OCI-LY1 (cell line): ENCODE measurements at regions not wholly inside any gene's neighbourhood (a gene's known extent, or its start where the extent isn't known, plus 50 kb on each side); places are given as distances from the start of the nearest gene placed in this dataset.

Source experiments
- H2AFZ ChIP-seq: fragments of 200-600 bp; sonication (generic), shearing (Covaris generic); 2 replicates; pipeline ENCODE4 v1.6.0; 2014; ENCODE audit warnings: antibody characterized with exemption, mild to moderate bottlenecking, low read length
- H3F3A ChIP-seq: fragments of 200-600 bp; sonication (generic), shearing (Covaris generic); 2 replicates; pipeline ENCODE4 v1.6.0; 2014; ENCODE audit warnings: mild to moderate bottlenecking, antibody characterized with exemption, low read length, moderate library complexity; ENCODE audit not compliant: insufficient read depth
- H3K27ac ChIP-seq: fragments of 200-600 bp; sonication (generic); 2 replicates; pipeline ENCODE4 v1.5.1; 2014; ENCODE audit warnings: low read length, mixed run types, mild to moderate bottlenecking, low read depth; ENCODE audit not compliant: poor library complexity, severe bottlenecking
- H3K27me3 ChIP-seq: fragments of 200-600 bp; sonication (generic); 2 replicates; pipeline ENCODE4 v1.6.0; 2014; ENCODE audit warnings: antibody characterized with exemption, mild to moderate bottlenecking, low read length, moderate library complexity; ENCODE audit not compliant: insufficient read depth
- H3K36me3 ChIP-seq: fragments of 200-600 bp; sonication (generic); 2 replicates; pipeline ENCODE4 v1.6.1; 2014; ENCODE audit warnings: mild to moderate bottlenecking, antibody characterized with exemption, low read length, moderate library complexity, mixed read lengths; ENCODE audit not compliant: insufficient read depth
- H3K4me1 ChIP-seq: fragments of 200-600 bp; sonication (generic); 2 replicates; pipeline ENCODE4 v1.5.1; 2014; ENCODE audit warnings: mild to moderate bottlenecking, low read length, moderate library complexity; ENCODE audit not compliant: insufficient read depth, severe bottlenecking
- H3K4me2 ChIP-seq: fragments of 200-600 bp; sonication (generic), shearing (Covaris generic); 2 replicates; pipeline ENCODE4 v1.6.1; 2014; ENCODE audit warnings: low read length
- H3K4me3 ChIP-seq: fragments of 200-600 bp; sonication (generic); 2 replicates; pipeline ENCODE4 v1.5.1; 2014; ENCODE audit warnings: low read length, low read depth, mild to moderate bottlenecking, mixed read lengths; ENCODE audit not compliant: poor library complexity, severe bottlenecking
- H3K79me2 ChIP-seq: fragments of 200-600 bp; shearing (Covaris generic); 2 replicates; pipeline ENCODE4 v1.6.1; 2016; ENCODE audit warnings: mixed run types, low read length, mixed read lengths; ENCODE audit not compliant: insufficient read depth
- H3K9ac ChIP-seq: fragments of 200-600 bp; sonication (generic), shearing (Covaris generic); 2 replicates; pipeline ENCODE4 v1.6.1; 2014; ENCODE audit warnings: mild to moderate bottlenecking, low read length, mixed read lengths
- H3K9me2 ChIP-seq: fragments of 200-600 bp; sonication (generic), shearing (Covaris generic); 2 replicates; pipeline ENCODE4 v1.6.1; 2014; ENCODE audit warnings: low read depth, mild to moderate bottlenecking, low read length, mixed read lengths
- H3K9me3 ChIP-seq: fragments of 200-600 bp; shearing (Covaris generic); 2 replicates; pipeline ENCODE4 v1.6.1; 2014; ENCODE audit warnings: low read length, mixed read lengths
- H4K20me1 ChIP-seq: fragments of 200-600 bp; sonication (generic), shearing (Covaris generic); 2 replicates; pipeline ENCODE4 v1.6.0; 2016; ENCODE audit warnings: mild to moderate bottlenecking, low read length; ENCODE audit not compliant: insufficient read depth
- CTCF ChIP-seq: fragments of 200-600 bp; sonication (generic), shearing (Covaris generic); IDR thresholded peaks from 2 replicates; pipeline ENCODE4 v1.5.1; 2017; ENCODE audit warnings: mild to moderate bottlenecking, antibody characterized with exemption, low read length, moderate library complexity, mixed read lengths
- EZH2 ChIP-seq: fragments of 200-600 bp; sonication (generic), shearing (Covaris generic); IDR thresholded peaks from 2 replicates; pipeline ENCODE4 v1.8.0; 2017; ENCODE audit warnings: borderline replicate concordance, mixed run types, mild to moderate bottlenecking, antibody characterized with exemption, low read length, moderate library complexity, mixed read lengths

GRCh38 chr14:86457481-86458135 lies 927.7 kb downstream of the FLRT2 start:
- no peaks in the 10 kb centered on the region for H3K9me2 ChIP-seq
- no peaks in the 10 kb centered on the region for H3K36me3 ChIP-seq
- H3K4me3 ChIP-seq = no peak overlapping the region
- TF ChIP-seq EZH2 (no peak), CTCF (no peak)
- no peak overlapping the region for H3K9ac ChIP-seq
- H3K4me1 ChIP-seq = no peaks in the 10 kb centered on the region
- no peak overlapping the region for H3K27ac ChIP-seq
- H3K9me3 ChIP-seq = no peaks in the 10 kb centered on the region
- H3K27me3 ChIP-seq = no peaks in the 10 kb centered on the region
- no peaks in the 10 kb centered on the region for H4K20me1 ChIP-seq
- H3K79me2 ChIP-seq = no peaks in the 10 kb centered on the region
- H2AFZ ChIP-seq = no peak overlapping the region; the same call in 1 of the 2 replicates
- no peaks in the 10 kb centered on the region for H3F3A ChIP-seq
- H3K4me2 ChIP-seq = no peak overlapping the region

- H4K20me1 ChIP-seq = no peaks in the 10 kb centered on the region
- no peaks in the 10 kb centered on the region for H3F3A ChIP-seq
- H3K36me3 ChIP-seq = no peaks in the 10 kb centered on the region
- H3K9me2 ChIP-seq = no peaks in the 10 kb centered on the region
- no peaks in the 10 kb centered on the region for H3K79me2 ChIP-seq
- H3K4me2 ChIP-seq = no peak overlapping the region
- H3K9ac ChIP-seq = no peak overlapping the region
- no peak overlapping the region for H3K27ac ChIP-seq
- peaks cover 21% of the 10 kb centered on the region for H3K4me1 ChIP-seq
- H3K4me3 ChIP-seq = no peak overlapping the region
- no peaks in the 10 kb centered on the region for H3K27me3 ChIP-seq
- TF ChIP-seq EZH2 (no peak), CTCF (no peak)
- no peaks in the 10 kb centered on the region for H3K9me3 ChIP-seq
- no peak overlapping the region for H2AFZ ChIP-seq
Observed at GRCh38 chr14:86450085-86450484, 920.1 kb downstream of the FLRT2 start.

- no peaks in the 10 kb centered on the region for H4K20me1 ChIP-seq
- no peak overlapping the region for H3K4me3 ChIP-seq
- no peaks in the 10 kb centered on the region for H3F3A ChIP-seq
- no peaks in the 10 kb centered on the region for H3K36me3 ChIP-seq
- peaks cover 18% of the 10 kb centered on the region for H3K4me1 ChIP-seq
- H3K79me2 ChIP-seq = no peaks in the 10 kb centered on the region
- no peaks in the 10 kb centered on the region for H3K9me2 ChIP-seq
- H3K27ac ChIP-seq = no peak overlapping the region
- no peaks in the 10 kb centered on the region for H3K27me3 ChIP-seq
- no peak overlapping the region for H3K9ac ChIP-seq
- H3K9me3 ChIP-seq = no peaks in the 10 kb centered on the region
- TF ChIP-seq CTCF = no peak
- no peak for TF ChIP-seq EZH2
- H3K4me2 ChIP-seq = no peak overlapping the region
- H2AFZ ChIP-seq = no peak overlapping the region
Observed at GRCh38 chr14:86442135-86442534, 912.2 kb downstream of the FLRT2 start.
